Thyroid gland (tissue), 4 donors: ENCODE measurements at regions not wholly inside any gene's neighbourhood (a gene's known extent, or its start where the extent isn't known, plus 50 kb on each side); places are given as distances from the start of the nearest gene placed in this dataset.

Experiments used
- DNase-seq, 2 donors: peaks; one replicate each; pipeline ENCODE4 v3.0.0-alpha.2; 2019
- H3K27ac ChIP-seq, 3 donors: fragments of 200-600 bp; sonication (generic); 1 replicate in 2 of 3; 2 replicates in 1 of 3; pipeline ENCODE4 v1.5.1; 2016 to 2019; ENCODE audit warnings: mild to moderate bottlenecking in 1 of 3, moderate library complexity in 1 of 3
- H3K27me3 ChIP-seq: fragments of 200-600 bp; sonication (generic); one replicate; pipeline ENCODE4 v1.5.1; 2019
- H3K36me3 ChIP-seq, 2 donors: fragments of 200-600 bp; sonication (generic); one replicate each; pipeline ENCODE4 v1.5.1; 2016 to 2019
- H3K4me1 ChIP-seq, 2 donors: fragments of 200-600 bp; sonication (generic); one replicate each; pipeline ENCODE4 v1.5.1; 2017 to 2019
- H3K4me3 ChIP-seq, 3 donors: fragments of 200-600 bp; sonication (generic); replicated peaks in 1 of 3; 1 replicate in 2 of 3; 2 replicates in 1 of 3; pipeline ENCODE4 v1.5.1; 2016; ENCODE audit warnings: mild to moderate bottlenecking in 1 of 3
- H3K9me3 ChIP-seq: fragments of 200-600 bp; sonication (generic); one replicate; pipeline ENCODE4 v1.5.1; 2017
- CTCF ChIP-seq, 6 experiments: fragments of 200-600 bp in 3 of 6; fragments of 450-650 bp in 3 of 6; sonication (generic) in 3 of 6; IDR thresholded peaks; one replicate each; pipeline ENCODE4 v1.5.1; 2016 to 2019; ENCODE audit warnings: antibody characterized with exemption in 6 of 6, mild to moderate bottlenecking in 2 of 6, inconsistent platforms in 1 of 6, moderate library complexity in 1 of 6
- POLR2A ChIP-seq, 2 donors: fragments of 450-650 bp; IDR thresholded peaks; one replicate each; pipeline ENCODE4 v1.6.1; 2017; ENCODE audit warnings: antibody characterized with exemption in 2 of 2, mild to moderate bottlenecking in 2 of 2, moderate library complexity in 1 of 2
- WGBS, 2 donors: methylation state at CpG; one replicate each; pipeline ENCODE4 v1.1.5; 2017; 5-methylcytosine and 5-hydroxymethylcytosine counted together
- intact Hi-C: fragments of 100-400 bp; cut with DNase I; formaldehyde crosslinking; loops from one replicate; pipeline ENCODE4 v1.15.1; 2023

- Histone ChIP-seq H3K27ac (no peak overlapping the region), H3K4me3 (no peak overlapping the region), H3K27me3 (no peaks in the 10 kb centered on the region), H3K9me3 (no peaks in the 10 kb centered on the region), H3K4me1 (no peaks in the 10 kb centered on the region), H3K36me3 (no peaks in the 10 kb centered on the region)
- intact Hi-C loops, result no loop called here
- TF ChIP-seq CTCF (IDR thresholded peaks at IDR 0.05) (no peak), POLR2A (IDR thresholded peaks at IDR 0.05) (no peak)
- 83 to 84% methylated on average over 2 of the region's 2 CpGs for WGBS, 2 donors
- no peak for DNase-seq
These were observed 436.8 kb downstream of the OMA1 start for GRCh38 chr1:58109646-58110200.

GRCh38 chr1:58108783-58109182, 437.7 kb downstream of the OMA1 start:
- TF ChIP-seq POLR2A (IDR thresholded peaks at IDR 0.05), result no peak
- TF ChIP-seq CTCF (IDR thresholded peaks at IDR 0.05), result no peak
- no peaks in the 10 kb centered on the region for H3K27me3 ChIP-seq
- no peaks in the 10 kb centered on the region for H3K4me1 ChIP-seq
- H3K36me3 ChIP-seq, result no peaks in the 10 kb centered on the region
- 76 to 87% methylated on average over 2 of the region's 2 CpGs for WGBS, 2 donors
- DNase-seq, result no peak
- H3K4me3 ChIP-seq, result no peak overlapping the region
- H3K9me3 ChIP-seq, result no peaks in the 10 kb centered on the region
- H3K27ac ChIP-seq, result no peak overlapping the region
- intact Hi-C loops, result no loop called here

- no peak for DNase-seq
- Histone ChIP-seq H3K27me3 (no peaks in the 10 kb centered on the region), H3K36me3 (no peaks in the 10 kb centered on the region), H3K27ac (no peak overlapping the region), H3K4me1 (no peaks in the 10 kb centered on the region), H3K9me3 (no peaks in the 10 kb centered on the region), H3K4me3 (no peak overlapping the region)
- WGBS, 2 donors, result 96 to 97% methylated on average over 1 of the region's 1 CpG
- TF ChIP-seq CTCF (IDR thresholded peaks at IDR 0.05), result no peak
- TF ChIP-seq POLR2A (IDR thresholded peaks at IDR 0.05), result no peak
- intact Hi-C loops, result no loop called here
These were observed 438.6 kb downstream of the OMA1 start for GRCh38 chr1:58107943-58108342.

- TF ChIP-seq CTCF (IDR thresholded peaks at IDR 0.05), result no peak
- no peak for TF ChIP-seq POLR2A (IDR thresholded peaks at IDR 0.05)
- 84 to 86% methylated on average over 4 of the region's 4 CpGs for WGBS, 2 donors
These were observed 441.6 kb downstream of the OMA1 start for GRCh38 chr1:58104960-58105359.

GRCh38 chr1:58096714-58097113, 449.8 kb downstream of the OMA1 start:
- WGBS, 2 donors, result 68 to 75% methylated on average over 2 of the region's 2 CpGs
- H3K27ac ChIP-seq, result no peak overlapping the region
- no peaks in the 10 kb centered on the region for H3K27me3 ChIP-seq
- intact Hi-C loops, result no loop called here
- no peaks in the 10 kb centered on the region for H3K4me1 ChIP-seq
- H3K36me3 ChIP-seq, result no peaks in the 10 kb centered on the region
- DNase-seq, result no peak
- H3K4me3 ChIP-seq, result no peak overlapping the region
- no peaks in the 10 kb centered on the region for H3K9me3 ChIP-seq
- no peak for TF ChIP-seq POLR2A (IDR thresholded peaks at IDR 0.05)
- no peak for TF ChIP-seq CTCF (IDR thresholded peaks at IDR 0.05)

More at GRCh38 chr1:58104960-58105359, 441.6 kb downstream of the OMA1 start:
- Histone ChIP-seq H3K27ac (no peak overlapping the region), H3K4me3 (no peak overlapping the region), H3K4me1 (no peaks in the 10 kb centered on the region), H3K9me3 (no peaks in the 10 kb centered on the region), H3K36me3 (no peaks in the 10 kb centered on the region), H3K27me3 (no peaks in the 10 kb centered on the region)
- intact Hi-C loops, result no loop called here
- DNase-seq, result no peak
